Stimulated activated memory B cell treated with anti-CD40 and anti-IgM and Interleukin-4, amounts not matched to agents 10 μg/mL and 1 μg/mL and 100 μg/mL, for 72 hours (primary cell): ENCODE measurements at regions not wholly inside any gene's neighbourhood (a gene's known extent, or its start where the extent isn't known, plus 50 kb on each side); places are given as distances from the start of the nearest gene placed in this dataset.
"Not testable (repeated sequence)": the region's sequence is repeated elsewhere in the genome, so short reads cannot be mapped to it uniquely, and the experiment has no call there.

Experiments
- ATAC-seq: fragments of 150-1000 bp; cut with Tn5 transposase; 2 replicates; pipeline ENCODE4 v1.10.0; 2021
- H3K27ac Mint-ChIP-seq: one replicate; pipeline ENCODE4 v1.8.0; 2022; ENCODE audit warnings: mild to moderate bottlenecking, mixed read lengths
- H3K27me3 Mint-ChIP-seq: one replicate; pipeline ENCODE4 v1.8.0; 2022; ENCODE audit warnings: mixed read lengths
- H3K36me3 Mint-ChIP-seq: one replicate; pipeline ENCODE4 v1.8.0; 2022; ENCODE audit warnings: mixed read lengths
- H3K4me1 Mint-ChIP-seq: one replicate; pipeline ENCODE4 v1.8.0; 2022; ENCODE audit warnings: mixed read lengths
- H3K4me3 Mint-ChIP-seq: one replicate; pipeline ENCODE4 v1.8.0; 2022; ENCODE audit warnings: mild to moderate bottlenecking, moderate library complexity, mixed read lengths
- H3K9me3 Mint-ChIP-seq: one replicate; pipeline ENCODE4 v1.8.0; 2022; ENCODE audit warnings: mixed read lengths

DNA sequence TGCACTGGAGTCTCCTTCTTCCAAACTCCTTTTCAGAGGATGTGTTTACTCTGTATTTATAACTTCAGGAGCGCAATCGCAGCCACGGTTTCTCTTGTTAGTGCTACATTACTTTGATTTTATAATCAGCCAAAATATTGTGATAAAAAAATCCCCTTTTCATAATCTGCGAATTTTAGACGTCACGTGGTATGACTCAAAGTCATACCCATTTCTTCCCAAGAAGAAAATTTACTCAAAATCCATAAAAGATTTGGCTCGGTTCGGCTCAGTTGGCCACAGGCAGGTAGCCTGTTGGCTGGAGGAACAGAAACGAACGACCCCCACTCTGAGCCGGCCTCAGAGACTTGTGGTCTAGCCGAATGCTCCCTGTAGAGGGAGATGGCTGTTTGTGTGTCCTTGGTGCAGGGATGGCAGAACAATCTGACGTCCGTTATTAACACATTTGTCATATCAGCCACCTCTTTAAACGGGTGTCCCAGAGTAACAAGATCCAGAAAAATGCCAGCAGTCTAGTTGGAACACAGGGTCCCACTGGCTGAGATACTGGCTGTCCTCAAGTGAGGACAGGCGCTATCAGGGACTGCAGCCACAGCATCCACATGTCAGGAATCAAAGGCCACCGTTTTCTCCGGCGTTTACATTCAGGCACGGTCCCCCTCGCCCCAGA, 247.6 kb downstream of the DLL1 start:
- no peaks in the 10 kb centered on the region for H3K4me1 Mint-ChIP-seq
- peaks cover 28% of the 10 kb centered on the region for H3K27me3 Mint-ChIP-seq
- H3K27ac Mint-ChIP-seq: no peak overlapping the region
- ATAC-seq: no peak
- H3K9me3 Mint-ChIP-seq: no peaks in the 10 kb centered on the region
- no peak overlapping the region for H3K4me3 Mint-ChIP-seq
- no peaks in the 10 kb centered on the region for H3K36me3 Mint-ChIP-seq

DNA sequence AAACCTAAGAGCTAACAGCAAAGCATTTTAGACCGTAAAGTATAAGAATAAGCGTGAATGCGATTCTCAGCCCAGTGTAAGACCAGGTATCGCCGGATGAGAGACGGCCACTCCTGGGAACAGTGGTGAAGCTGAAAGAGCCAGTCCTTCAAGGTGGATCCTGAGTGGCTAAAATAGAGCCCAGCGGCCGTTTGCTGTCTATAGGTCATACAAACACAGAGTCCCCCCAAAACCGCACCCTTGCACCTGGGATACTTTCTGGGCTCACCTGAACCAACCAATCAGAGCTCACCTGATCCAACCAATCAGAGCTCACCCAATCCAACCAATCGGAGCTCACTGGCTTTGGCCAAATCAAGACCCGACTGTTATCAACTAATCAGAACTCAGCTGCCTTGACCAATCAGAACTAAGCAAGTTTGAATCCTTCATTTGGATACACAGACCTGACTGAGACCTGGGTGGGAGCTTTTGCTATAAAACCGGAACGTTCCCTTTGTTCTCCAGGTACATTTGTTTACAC, 248.2 kb downstream of the DLL1 start:
- Mint-ChIP-seq H3K27ac (no peak overlapping the region), H3K4me1 (no peaks in the 10 kb centered on the region), H3K27me3 (peaks cover 28% of the 10 kb centered on the region), H3K36me3 (no peaks in the 10 kb centered on the region), H3K4me3 (no peak overlapping the region), H3K9me3 (no peaks in the 10 kb centered on the region)
- ATAC-seq: no peak

DNA sequence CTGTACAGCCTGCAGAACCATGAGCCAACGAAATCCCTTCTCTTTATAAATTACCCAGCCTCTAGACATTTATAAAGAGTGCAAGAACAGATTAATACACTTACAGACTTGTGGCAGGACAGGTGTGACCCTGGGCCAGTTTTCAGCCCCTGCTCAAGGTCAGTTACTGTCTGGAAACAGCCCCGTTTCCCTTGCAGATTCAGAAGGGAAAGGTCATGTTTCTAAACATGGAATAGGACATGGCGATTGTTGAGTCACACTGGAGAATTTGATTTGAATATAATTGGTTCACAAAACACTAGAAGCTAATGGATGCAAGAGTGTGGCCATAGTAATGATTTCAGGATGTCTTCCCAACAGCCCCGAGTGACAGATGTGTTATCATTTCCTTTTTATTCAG, 248.8 kb downstream of the DLL1 start:
- peaks cover 28% of the 10 kb centered on the region for H3K27me3 Mint-ChIP-seq
- no peaks in the 10 kb centered on the region for H3K4me1 Mint-ChIP-seq
- ATAC-seq: no peak
- H3K9me3 Mint-ChIP-seq: no peaks in the 10 kb centered on the region
- no peak overlapping the region for H3K4me3 Mint-ChIP-seq
- no peaks in the 10 kb centered on the region for H3K36me3 Mint-ChIP-seq
- no peak overlapping the region for H3K27ac Mint-ChIP-seq

DNA sequence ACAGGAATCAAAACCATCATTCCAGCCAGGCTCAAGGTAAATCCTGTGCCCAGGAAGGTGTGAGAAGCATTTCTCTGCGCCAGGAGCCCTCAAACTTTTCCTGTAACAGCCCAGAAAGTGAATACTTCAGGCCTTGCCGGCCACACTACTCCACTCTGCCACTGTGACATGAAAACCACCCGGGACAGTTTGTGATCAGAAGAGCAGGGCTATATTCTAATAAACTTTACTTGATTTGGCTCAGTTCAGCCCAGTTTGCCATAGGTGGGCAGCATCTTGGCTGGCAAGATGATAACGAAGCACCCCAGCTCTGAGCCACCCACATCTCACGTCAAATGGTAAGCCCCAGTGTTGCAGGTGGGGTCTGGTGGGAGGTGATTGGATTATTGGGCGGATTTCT, 249.4 kb downstream of the DLL1 start:
- Mint-ChIP-seq H3K36me3 (no peaks in the 10 kb centered on the region), H3K9me3 (peaks cover 4% of the 10 kb centered on the region), H3K27ac (no peak overlapping the region), H3K4me3 (no peak overlapping the region), H3K4me1 (no peaks in the 10 kb centered on the region), H3K27me3 (peaks cover 26% of the 10 kb centered on the region)
- ATAC-seq: no peak

DNA sequence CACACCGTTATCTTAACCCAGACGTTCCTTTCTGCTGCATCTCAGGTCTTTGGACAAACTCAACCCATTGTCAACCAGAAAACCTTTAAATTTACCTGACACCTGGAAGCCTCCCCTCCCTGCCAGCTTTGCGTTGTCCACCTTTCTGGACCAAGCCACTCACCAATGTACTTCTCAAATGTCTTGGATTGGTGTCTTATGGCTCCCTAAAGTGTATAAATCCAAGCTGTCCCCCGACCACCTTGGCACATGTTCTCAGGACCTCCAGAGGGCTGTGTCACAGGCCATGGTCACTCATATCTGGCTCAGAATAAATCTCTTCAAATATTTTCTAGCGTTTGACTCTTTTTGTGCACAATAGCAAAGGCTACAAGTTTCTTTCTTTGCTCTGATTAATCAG, 250.0 kb downstream of the DLL1 start:
- H3K36me3 Mint-ChIP-seq: no peaks in the 10 kb centered on the region
- no peak overlapping the region for H3K27ac Mint-ChIP-seq
- H3K9me3 Mint-ChIP-seq: peaks cover 6% of the 10 kb centered on the region
- H3K4me3 Mint-ChIP-seq: no peak overlapping the region
- H3K27me3 Mint-ChIP-seq: peaks cover 20% of the 10 kb centered on the region
- H3K4me1 Mint-ChIP-seq: no peaks in the 10 kb centered on the region
- no peak for ATAC-seq

DNA sequence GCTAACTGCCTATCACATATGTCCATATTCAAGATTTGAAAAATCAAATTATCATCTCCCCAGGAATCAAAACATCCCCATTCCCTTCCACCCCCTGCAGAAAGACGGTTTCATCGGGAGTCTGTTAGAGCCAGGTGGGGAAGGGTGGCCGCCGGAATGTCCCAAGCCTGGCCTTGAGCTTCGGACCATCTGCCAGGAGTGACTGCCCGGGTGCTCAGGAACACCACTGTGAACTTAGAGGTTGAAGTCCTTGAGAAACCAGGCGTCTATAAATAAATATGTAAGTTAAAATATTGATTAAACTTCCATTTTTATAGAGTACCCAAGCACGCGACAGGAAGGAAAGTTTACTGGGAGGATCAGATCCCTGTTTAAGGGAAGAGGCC, 250.8 kb downstream of the DLL1 start:
- H3K36me3 Mint-ChIP-seq: no peaks in the 10 kb centered on the region
- no peak for ATAC-seq
- H3K27ac Mint-ChIP-seq: no peak overlapping the region
- peaks cover 10% of the 10 kb centered on the region for H3K9me3 Mint-ChIP-seq
- no peaks in the 10 kb centered on the region for H3K4me1 Mint-ChIP-seq
- H3K4me3 Mint-ChIP-seq: no peak overlapping the region
- H3K27me3 Mint-ChIP-seq: peaks cover 20% of the 10 kb centered on the region

DNA sequence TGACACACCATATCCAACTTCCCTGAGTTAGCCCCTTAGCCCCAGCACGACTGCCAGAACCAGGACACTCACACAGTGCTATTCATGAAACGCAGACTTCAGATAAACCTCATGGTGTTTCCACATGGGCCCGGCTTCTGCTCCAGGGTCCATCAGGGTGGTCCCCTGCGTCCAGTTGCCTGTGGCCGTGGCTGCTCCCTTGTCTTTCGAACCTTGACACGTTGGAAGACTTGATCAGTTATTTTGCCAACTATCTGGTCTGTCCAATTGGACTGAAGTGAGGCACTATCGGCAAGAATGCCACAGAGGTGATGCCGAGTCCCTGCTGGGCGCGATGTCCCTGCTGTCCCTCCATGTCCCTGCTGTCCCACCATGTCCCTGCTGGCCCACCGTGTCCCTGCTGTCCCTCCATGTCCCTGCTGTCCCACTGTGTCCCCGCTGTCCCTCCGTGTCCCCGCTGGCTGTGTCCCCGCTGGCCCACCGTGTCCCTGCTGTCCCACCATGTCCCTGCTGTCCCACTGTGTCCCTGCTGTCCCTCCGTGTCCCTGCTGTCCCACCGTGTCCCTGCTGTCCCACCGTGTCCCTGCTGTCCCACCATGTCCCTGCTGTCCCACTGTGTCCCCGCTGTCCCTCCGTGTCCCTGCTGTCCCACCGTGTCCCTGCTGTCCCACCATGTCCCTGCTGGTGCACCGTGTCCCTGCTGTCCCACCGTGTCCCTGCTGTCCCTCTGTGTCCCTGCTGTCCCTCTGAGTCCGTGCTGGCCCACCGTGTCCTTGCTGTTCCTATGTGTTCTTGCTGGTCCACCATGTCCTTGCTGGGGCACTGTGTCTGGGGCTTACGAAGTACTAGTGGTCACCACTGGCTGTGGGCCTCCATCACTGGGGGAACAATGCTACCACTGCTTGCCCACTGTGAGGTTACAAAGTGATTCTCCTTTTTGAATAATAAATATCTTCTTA, 251.4 kb downstream of the DLL1 start:
- Mint-ChIP-seq H3K27ac (no peak overlapping the region), H3K36me3 (no peaks in the 10 kb centered on the region), H3K9me3 (peaks cover 10% of the 10 kb centered on the region), H3K27me3 (peaks cover 20% of the 10 kb centered on the region), H3K4me1 (no peaks in the 10 kb centered on the region), H3K4me3 (no peak overlapping the region)
- ATAC-seq: no peak

DNA sequence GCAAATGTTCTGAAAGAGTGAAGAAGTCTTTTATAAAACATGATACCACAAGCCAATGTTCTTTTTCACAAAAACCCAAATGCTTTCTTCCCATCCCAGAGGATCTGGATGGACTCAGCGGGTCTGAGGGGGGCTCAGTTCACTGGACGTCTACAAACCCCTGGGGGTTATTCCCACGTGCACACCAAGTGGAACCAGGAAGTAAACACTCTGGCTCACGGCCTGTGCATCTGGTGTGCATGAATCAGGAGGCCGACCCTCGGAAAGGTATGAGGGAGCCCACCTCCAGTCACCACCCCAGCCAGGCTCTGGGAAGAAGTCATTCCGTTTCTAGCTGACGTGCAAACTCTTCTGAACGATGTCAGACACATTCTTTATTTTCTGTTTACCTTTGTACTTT, 252.2 kb downstream of the DLL1 start:
- ATAC-seq: no peak
- H3K4me1 Mint-ChIP-seq: no peaks in the 10 kb centered on the region
- no peak overlapping the region for H3K27ac Mint-ChIP-seq
- peaks cover 10% of the 10 kb centered on the region for H3K9me3 Mint-ChIP-seq
- no peak overlapping the region for H3K4me3 Mint-ChIP-seq
- H3K36me3 Mint-ChIP-seq: no peaks in the 10 kb centered on the region
- peaks cover 20% of the 10 kb centered on the region for H3K27me3 Mint-ChIP-seq

DNA sequence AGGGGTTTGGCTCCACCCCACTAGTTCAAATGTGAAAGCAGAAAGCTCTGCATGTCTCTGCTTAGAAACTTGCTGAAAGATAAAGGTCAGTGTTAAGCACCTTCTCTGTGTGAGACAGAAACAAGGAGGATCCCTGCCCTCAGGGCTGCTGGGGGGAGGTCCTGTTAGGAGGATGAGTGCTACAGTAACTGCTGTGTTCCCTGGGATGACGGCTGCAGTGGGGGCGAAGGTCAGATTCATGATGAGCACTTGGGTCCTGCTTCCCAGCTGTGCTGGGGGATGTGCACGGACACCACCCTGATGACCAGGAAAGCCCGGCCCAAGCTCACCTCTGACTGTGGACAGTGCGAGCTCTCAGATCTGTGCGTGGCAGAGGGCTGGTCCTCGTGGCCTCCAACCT, 252.6 kb downstream of the DLL1 start:
- no peaks in the 10 kb centered on the region for H3K4me1 Mint-ChIP-seq
- no peak overlapping the region for H3K4me3 Mint-ChIP-seq

DNA sequence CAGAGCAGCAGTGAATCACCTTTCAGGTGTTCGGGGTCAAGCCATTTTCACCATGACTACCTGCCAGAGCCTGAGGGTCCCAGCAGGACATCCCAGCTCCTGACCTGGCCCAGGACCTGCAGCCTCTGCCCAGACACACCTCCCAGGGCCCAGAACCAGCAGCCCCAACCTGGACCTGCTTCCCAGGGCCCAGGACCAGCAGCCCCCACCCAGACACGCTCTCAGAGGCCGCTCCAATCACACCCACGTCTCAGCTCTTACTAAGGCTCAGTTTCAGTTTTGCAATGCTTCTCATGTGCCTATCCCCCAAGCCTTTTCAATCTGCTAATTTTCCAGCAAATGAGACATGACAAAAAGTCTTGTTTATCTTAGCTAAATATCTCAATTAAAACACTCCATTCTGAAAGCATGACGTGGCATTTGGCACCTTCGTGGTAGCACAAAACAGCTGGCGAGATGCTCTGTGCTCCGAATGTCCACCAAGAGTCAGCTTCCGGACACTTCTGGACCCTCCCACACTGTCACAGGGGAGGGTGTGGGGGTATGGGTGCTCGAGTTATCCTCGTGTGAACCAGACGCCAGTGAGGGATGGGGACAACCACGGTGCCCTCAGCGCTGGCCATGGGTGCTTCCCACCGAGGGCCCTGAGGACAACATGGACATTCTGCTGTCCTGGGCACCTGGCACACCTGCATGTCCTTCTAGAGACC, 253.2 kb downstream of the DLL1 start:
- peaks cover 20% of the 10 kb centered on the region for H3K27me3 Mint-ChIP-seq
- H3K9me3 Mint-ChIP-seq: peaks cover 15% of the 10 kb centered on the region
- no peak overlapping the region for H3K4me3 Mint-ChIP-seq
- no peaks in the 10 kb centered on the region for H3K4me1 Mint-ChIP-seq
- ATAC-seq: no peak
- H3K36me3 Mint-ChIP-seq: no peaks in the 10 kb centered on the region
- no peak overlapping the region for H3K27ac Mint-ChIP-seq

More for the DNA sequence above, 252.6 kb downstream of the DLL1 start:
- H3K27me3 Mint-ChIP-seq: peaks cover 20% of the 10 kb centered on the region
- no peak for ATAC-seq
- H3K27ac Mint-ChIP-seq: no peak overlapping the region
- peaks cover 15% of the 10 kb centered on the region for H3K9me3 Mint-ChIP-seq
- H3K36me3 Mint-ChIP-seq: no peaks in the 10 kb centered on the region

DNA sequence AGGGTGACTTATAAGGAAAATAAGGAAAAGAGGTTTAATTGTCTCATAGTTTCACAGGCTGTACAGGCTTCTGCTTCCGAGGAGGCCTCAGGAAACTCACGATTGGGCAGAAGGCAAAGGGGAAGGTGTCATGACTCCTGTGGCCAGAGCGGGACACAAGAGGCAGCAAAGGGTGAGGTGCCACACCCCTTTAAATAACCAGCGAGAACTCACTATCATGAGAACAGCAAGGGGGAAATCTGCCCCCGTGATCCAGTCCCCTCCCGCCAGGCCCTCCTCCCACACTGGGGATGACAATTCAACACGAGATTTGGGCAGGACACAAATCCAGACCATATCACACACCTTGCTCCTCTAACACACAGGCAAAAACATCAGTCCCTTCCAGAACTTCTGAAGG, 254.0 kb downstream of the DLL1 start:
- no peak for ATAC-seq
- Mint-ChIP-seq H3K27ac (no peak overlapping the region), H3K4me1 (no peaks in the 10 kb centered on the region), H3K4me3 (no peak overlapping the region), H3K27me3 (peaks cover 20% of the 10 kb centered on the region), H3K9me3 (peaks cover 15% of the 10 kb centered on the region), H3K36me3 (no peaks in the 10 kb centered on the region)

DNA sequence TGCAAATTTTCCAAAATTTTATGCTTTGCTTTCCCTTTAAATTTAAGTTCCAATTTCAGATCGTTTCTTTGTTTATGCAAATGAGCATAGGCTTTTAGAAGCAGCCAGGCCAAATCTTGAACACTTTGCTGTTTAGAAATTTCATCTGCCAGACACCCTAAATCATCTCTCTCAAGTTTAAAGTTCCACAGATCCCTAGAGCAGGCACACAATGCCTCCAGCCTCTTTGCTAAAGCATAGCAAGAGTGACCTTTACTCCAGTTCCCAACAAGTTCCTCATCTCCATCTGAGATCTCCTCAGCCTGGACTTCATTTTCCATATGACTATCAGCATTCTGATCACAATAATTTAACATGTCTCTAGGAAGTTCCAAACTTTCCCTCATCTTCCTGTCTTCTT, 254.5 kb downstream of the DLL1 start:
- not testable (repeated sequence) for H3K4me3 Mint-ChIP-seq, H3K4me1 Mint-ChIP-seq, H3K36me3 Mint-ChIP-seq, ATAC-seq, H3K27ac Mint-ChIP-seq
- Mint-ChIP-seq H3K27me3 (peaks cover 20% of the 10 kb centered on the region), H3K9me3 (peaks cover 15% of the 10 kb centered on the region)

DNA sequence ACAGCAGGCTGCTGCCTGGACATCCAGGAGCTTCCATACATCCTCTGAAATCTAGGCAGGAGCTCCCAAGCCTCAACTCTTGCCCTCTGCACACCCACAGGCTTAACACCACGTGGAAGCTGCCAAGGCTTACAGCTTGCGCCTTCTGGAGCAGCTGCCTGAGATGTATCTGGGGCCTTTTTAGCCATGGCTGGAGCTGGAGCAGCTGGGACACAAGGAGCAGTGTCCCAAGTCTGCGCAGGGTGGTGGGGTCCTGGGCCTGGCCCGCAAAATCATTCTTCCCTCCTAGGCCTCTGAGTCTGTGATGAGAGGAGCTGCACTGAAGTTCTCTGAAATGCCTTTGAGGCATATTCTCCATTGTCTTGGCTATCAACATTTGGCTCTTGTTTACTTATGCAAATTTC, 255.0 kb downstream of the DLL1 start:
- no peak overlapping the region for H3K4me3 Mint-ChIP-seq
- H3K27me3 Mint-ChIP-seq: peaks cover 20% of the 10 kb centered on the region
- no peak for ATAC-seq
- H3K36me3 Mint-ChIP-seq: no peaks in the 10 kb centered on the region
- no peak overlapping the region for H3K27ac Mint-ChIP-seq
- no peaks in the 10 kb centered on the region for H3K4me1 Mint-ChIP-seq
- peaks cover 15% of the 10 kb centered on the region for H3K9me3 Mint-ChIP-seq

DNA sequence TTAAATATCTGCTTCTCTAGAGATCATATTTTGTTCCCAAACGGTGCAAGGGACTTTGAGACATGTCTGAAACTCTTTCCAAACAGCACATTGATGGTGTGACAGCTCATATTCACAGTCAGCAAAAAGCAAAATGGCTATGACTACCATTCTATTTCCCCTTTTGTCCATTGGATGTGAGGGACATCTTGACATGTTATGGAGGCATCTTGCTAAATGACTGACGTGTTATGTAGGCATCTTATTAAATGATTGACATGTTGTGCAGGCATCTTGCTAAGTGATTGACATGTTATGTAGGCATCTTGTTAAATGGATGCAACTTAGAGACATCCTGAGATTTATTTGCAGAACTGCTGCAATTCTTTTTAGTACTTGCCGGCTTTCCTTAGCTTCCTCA, 255.8 kb downstream of the DLL1 start:
- H3K9me3 Mint-ChIP-seq: peaks cover 15% of the 10 kb centered on the region
- H3K4me1 Mint-ChIP-seq: no peaks in the 10 kb centered on the region
- H3K4me3 Mint-ChIP-seq: no peak overlapping the region
- no peaks in the 10 kb centered on the region for H3K36me3 Mint-ChIP-seq
- H3K27ac Mint-ChIP-seq: no peak overlapping the region
- peaks cover 12% of the 10 kb centered on the region for H3K27me3 Mint-ChIP-seq
- ATAC-seq: no peak

DNA sequence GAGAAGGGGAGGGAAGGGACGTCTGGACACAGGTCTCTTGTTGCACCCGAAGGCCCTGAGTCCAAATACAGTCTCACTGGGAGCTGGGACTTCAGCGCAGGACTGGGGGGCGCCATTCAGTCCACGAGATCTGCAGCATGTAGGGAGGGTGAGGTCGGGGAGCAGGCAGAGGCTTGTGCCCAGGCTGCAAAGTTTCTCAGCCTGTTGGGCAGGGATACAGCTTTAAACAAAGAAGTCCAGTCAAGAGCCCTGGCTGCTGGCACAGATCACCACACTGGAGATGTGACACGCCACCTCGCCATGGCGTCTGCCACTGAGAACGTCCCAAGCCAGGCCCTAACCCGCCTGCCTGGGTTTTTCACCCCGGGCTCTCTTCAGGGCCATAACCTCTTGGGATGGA, 256.6 kb downstream of the DLL1 start:
- H3K4me1 Mint-ChIP-seq: no peaks in the 10 kb centered on the region
- H3K27ac Mint-ChIP-seq: no peak overlapping the region
- H3K27me3 Mint-ChIP-seq: peaks cover 5% of the 10 kb centered on the region
- H3K4me3 Mint-ChIP-seq: no peak overlapping the region
- no peak for ATAC-seq
- peaks cover 15% of the 10 kb centered on the region for H3K9me3 Mint-ChIP-seq
- H3K36me3 Mint-ChIP-seq: no peaks in the 10 kb centered on the region
